Brain microvascular endothelial cell (primary cell): ENCODE measurements at regions not wholly inside any gene's neighbourhood (a gene's known extent, or its start where the extent isn't known, plus 50 kb on each side); places are given as distances from the start of the nearest gene placed in this dataset.

ENCODE experiments used
- DNase-seq: peaks from one replicate; pipeline ENCODE4 v3.0.0-alpha.2; 2020
- H3K27ac ChIP-seq: fragments of 250-450 bp; sonication (Bioruptor Pico); 2 replicates; pipeline ENCODE4 v1.5.1; 2020; ENCODE audit warnings: mild to moderate bottlenecking, moderate library complexity
- H3K27me3 ChIP-seq: fragments of 250-450 bp; sonication (Bioruptor Pico); replicated peaks from 2 replicates; pipeline ENCODE4 v1.5.1; 2020; ENCODE audit warnings: mild to moderate bottlenecking
- H3K36me3 ChIP-seq: fragments of 250-450 bp; sonication (Bioruptor Pico); replicated peaks from 2 replicates; pipeline ENCODE4 v1.5.1; 2020; ENCODE audit warnings: mild to moderate bottlenecking
- H3K4me3 ChIP-seq: 2 replicates; pipeline ENCODE4 v1.5.1; 2011; ENCODE audit warnings: low read depth, mild to moderate bottlenecking, control low read depth, low read length, moderate library complexity
- in situ Hi-C: cut with HindIII; loops from 2 replicates; pipeline ENCODE4 v1.10.0; 2017; ENCODE audit warnings: low sequenced_read_pairs, low pct_ligation_motif_present
- TF ChIP-seq, protein P1 (sequence below): IDR thresholded peaks from 2 replicates; pipeline ENCODE4 v1.5.1; 2011; ENCODE audit warnings: low read depth, mild to moderate bottlenecking, moderate library complexity, low read length, control low read depth, inconsistent platforms; ENCODE audit errors: missing control alignments

- no peaks in the 10 kb centered on the region for H3K36me3 ChIP-seq
- DNase-seq, result no peak
- in situ Hi-C loops, result no loop called here
- H3K27me3 ChIP-seq, result no peaks in the 10 kb centered on the region
- H3K4me3 ChIP-seq, result no peak overlapping the region
- TF ChIP-seq, protein P1, sequence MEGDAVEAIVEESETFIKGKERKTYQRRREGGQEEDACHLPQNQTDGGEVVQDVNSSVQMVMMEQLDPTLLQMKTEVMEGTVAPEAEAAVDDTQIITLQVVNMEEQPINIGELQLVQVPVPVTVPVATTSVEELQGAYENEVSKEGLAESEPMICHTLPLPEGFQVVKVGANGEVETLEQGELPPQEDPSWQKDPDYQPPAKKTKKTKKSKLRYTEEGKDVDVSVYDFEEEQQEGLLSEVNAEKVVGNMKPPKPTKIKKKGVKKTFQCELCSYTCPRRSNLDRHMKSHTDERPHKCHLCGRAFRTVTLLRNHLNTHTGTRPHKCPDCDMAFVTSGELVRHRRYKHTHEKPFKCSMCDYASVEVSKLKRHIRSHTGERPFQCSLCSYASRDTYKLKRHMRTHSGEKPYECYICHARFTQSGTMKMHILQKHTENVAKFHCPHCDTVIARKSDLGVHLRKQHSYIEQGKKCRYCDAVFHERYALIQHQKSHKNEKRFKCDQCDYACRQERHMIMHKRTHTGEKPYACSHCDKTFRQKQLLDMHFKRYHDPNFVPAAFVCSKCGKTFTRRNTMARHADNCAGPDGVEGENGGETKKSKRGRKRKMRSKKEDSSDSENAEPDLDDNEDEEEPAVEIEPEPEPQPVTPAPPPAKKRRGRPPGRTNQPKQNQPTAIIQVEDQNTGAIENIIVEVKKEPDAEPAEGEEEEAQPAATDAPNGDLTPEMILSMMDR, result no peak
- peak overlapping the region; percentile 6 for H3K27ac ChIP-seq
These were observed 332.7 kb upstream of the SLCO3A1 start for GRCh38 chr15:91520850-91521249.

- Histone ChIP-seq H3K36me3 (no peaks in the 10 kb centered on the region), H3K4me3 (no peak overlapping the region), H3K27ac (no peak overlapping the region), H3K27me3 (no peaks in the 10 kb centered on the region)
- TF ChIP-seq, protein P1, result no peak
- in situ Hi-C loops, result no loop called here
- no peak for DNase-seq
These were observed 332.0 kb upstream of the SLCO3A1 start for GRCh38 chr15:91521548-91521947.

DNA sequence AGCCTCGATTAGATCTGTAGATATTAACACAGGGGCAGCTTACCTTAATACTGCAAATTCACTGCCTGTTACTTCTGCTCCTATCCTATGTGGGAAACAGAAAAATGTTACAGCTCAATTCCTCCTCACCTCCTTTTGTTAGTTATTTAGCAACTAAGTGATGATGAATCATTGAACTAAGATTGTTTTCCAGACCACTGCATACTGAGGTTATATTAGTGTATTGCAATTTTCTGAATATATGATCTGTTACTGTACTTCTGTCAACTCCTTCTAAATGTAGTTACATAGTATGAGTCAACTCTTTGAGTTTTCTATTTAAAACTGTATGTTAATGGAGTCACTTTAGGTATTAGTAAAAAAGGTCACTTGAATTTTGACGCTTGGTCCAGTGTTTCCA lies 331.5 kb upstream of the SLCO3A1 start:
- TF ChIP-seq, protein P1, result no peak
- Histone ChIP-seq H3K4me3 (no peak overlapping the region), H3K36me3 (no peaks in the 10 kb centered on the region), H3K27ac (peak overlapping the region; percentile 16), H3K27me3 (no peaks in the 10 kb centered on the region)
- no peak for DNase-seq
- in situ Hi-C loops, result no loop called here

GRCh38 chr15:91522605-91523332 lies 330.7 kb upstream of the SLCO3A1 start:
- in situ Hi-C loops, result no loop called here
- H3K4me3 ChIP-seq, result no peak overlapping the region
- no peaks in the 10 kb centered on the region for H3K27me3 ChIP-seq
- no peak overlapping the region for H3K27ac ChIP-seq
- H3K36me3 ChIP-seq, result no peaks in the 10 kb centered on the region
- no peak for DNase-seq
- TF ChIP-seq, protein P1, result peak; percentile 59

DNA sequence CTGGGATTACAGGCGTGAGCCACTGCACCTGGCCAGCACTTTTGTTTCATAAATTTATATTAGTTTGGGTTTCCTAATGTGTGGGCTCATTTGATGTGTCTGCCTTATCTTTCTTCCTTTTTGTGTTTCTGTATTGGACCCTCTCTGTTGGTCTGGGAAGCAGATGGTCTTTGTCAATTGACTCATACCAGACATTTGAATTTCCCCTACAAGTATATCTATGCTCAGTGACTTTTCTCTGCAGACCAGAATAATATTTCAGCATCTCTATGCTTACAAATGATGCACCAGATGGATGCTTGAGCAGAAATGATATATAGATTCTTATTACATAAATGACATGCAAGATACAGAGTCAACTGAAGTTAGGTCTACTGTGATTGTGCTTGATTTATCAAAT lies 329.9 kb upstream of the SLCO3A1 start:
- in situ Hi-C loops, result no loop called here
- no peak for DNase-seq
- H3K36me3 ChIP-seq, result no peaks in the 10 kb centered on the region

More for the DNA sequence above, 329.9 kb upstream of the SLCO3A1 start:
- Histone ChIP-seq H3K27me3 (no peaks in the 10 kb centered on the region), H3K27ac (no peak overlapping the region), H3K4me3 (no peak overlapping the region)
- TF ChIP-seq, protein P1, result no peak
